ENCODE measurements at regions not wholly inside any gene's neighbourhood (a gene's known extent, or its start where the extent isn't known, plus 50 kb on each side); places are given as distances from the start of the nearest gene placed in this dataset.

DNA sequence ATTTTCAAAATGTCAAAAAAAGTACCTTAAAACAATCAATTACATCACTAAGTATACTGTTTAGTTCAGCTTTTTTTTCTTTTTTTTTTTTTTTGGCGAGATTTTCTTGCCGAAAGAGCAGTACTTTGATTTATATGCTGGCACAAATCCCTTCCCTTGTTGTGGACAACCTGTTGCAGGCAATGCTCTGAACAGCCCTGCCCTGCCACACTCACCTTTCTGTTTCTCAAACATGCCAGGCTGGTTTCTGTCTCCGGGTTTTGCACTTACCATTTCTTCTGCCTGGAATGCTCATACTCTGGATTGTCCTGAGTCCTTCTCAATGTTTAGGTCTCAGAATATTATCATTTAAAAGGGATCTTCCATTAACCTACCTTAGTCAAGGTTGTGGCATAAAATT is 80.4 kb upstream of the JAZF1 start:
- H3K9ac ChIP-seq (ENCODE audit: control insufficient read depth, extremely low read depth, insufficient read depth, low read length), result no peak overlapping the region
- TF ChIP-seq EZH2 (IDR thresholded peaks at IDR 0.05; ENCODE audit: low read length), result no peak
- TF ChIP-seq, protein P1, sequence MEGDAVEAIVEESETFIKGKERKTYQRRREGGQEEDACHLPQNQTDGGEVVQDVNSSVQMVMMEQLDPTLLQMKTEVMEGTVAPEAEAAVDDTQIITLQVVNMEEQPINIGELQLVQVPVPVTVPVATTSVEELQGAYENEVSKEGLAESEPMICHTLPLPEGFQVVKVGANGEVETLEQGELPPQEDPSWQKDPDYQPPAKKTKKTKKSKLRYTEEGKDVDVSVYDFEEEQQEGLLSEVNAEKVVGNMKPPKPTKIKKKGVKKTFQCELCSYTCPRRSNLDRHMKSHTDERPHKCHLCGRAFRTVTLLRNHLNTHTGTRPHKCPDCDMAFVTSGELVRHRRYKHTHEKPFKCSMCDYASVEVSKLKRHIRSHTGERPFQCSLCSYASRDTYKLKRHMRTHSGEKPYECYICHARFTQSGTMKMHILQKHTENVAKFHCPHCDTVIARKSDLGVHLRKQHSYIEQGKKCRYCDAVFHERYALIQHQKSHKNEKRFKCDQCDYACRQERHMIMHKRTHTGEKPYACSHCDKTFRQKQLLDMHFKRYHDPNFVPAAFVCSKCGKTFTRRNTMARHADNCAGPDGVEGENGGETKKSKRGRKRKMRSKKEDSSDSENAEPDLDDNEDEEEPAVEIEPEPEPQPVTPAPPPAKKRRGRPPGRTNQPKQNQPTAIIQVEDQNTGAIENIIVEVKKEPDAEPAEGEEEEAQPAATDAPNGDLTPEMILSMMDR (optimal IDR thresholded peaks at IDR 0.05 in 1 of 3, IDR thresholded peaks at IDR 0.05 in 1 of 3, conservative IDR thresholded peaks at IDR 0.05 in 1 of 3; ENCODE audit: extremely low read depth in 1 of 3, insufficient read depth in 2 of 3, low read length in 3 of 3), result no peak
- dilution Hi-C loops (cut with MboI; ENCODE audit: extremely low pct_ligation_motif_present, low sequenced_read_pairs), result no loop called here
- no peaks in the 10 kb centered on the region for H3K9me1 ChIP-seq (ENCODE audit: control insufficient read depth, extremely low read depth, insufficient read depth, low read length)
- FAIRE-seq (no peak), DNase-seq (ENCODE audit: low read depth, low spot score) (no peak)
- no peak overlapping the region for H2AFZ ChIP-seq (ENCODE audit: control insufficient read depth, low read length)
- no peak overlapping the region for H3K27ac ChIP-seq (ENCODE audit: control insufficient read depth, insufficient read depth, low read length)
- H3K9me3 ChIP-seq (ENCODE audit: control insufficient read depth, low read depth, low read length), result no peaks in the 10 kb centered on the region
- no peaks in the 10 kb centered on the region for H3K79me2 ChIP-seq (ENCODE audit: control insufficient read depth, insufficient read depth, low read length)
- no peak overlapping the region for H3K4me3 ChIP-seq (ENCODE audit: control insufficient read depth in 2 of 3, extremely low read depth in 1 of 3, insufficient read depth in 2 of 3, low read depth in 1 of 3, low read length in 3 of 3)
- H3K4me2 ChIP-seq (ENCODE audit: control insufficient read depth, extremely low read depth, insufficient read depth, low read depth, low read length), result no peak overlapping the region
- H3K27me3 ChIP-seq (ENCODE audit: control insufficient read depth, extremely low read depth, insufficient read depth, low read length), result peaks cover 15% of the 10 kb centered on the region
- H3K4me1 ChIP-seq (ENCODE audit: control insufficient read depth, extremely low read depth, insufficient read depth, low read length), result no peaks in the 10 kb centered on the region
- no peaks in the 10 kb centered on the region for H3K36me3 ChIP-seq (ENCODE audit: control insufficient read depth in 2 of 2, extremely low read depth in 1 of 2, insufficient read depth in 2 of 2, low read length in 2 of 2)
- H4K20me1 ChIP-seq (ENCODE audit: control insufficient read depth, extremely low read depth, insufficient read depth, low read length), result no peaks in the 10 kb centered on the region

DNA sequence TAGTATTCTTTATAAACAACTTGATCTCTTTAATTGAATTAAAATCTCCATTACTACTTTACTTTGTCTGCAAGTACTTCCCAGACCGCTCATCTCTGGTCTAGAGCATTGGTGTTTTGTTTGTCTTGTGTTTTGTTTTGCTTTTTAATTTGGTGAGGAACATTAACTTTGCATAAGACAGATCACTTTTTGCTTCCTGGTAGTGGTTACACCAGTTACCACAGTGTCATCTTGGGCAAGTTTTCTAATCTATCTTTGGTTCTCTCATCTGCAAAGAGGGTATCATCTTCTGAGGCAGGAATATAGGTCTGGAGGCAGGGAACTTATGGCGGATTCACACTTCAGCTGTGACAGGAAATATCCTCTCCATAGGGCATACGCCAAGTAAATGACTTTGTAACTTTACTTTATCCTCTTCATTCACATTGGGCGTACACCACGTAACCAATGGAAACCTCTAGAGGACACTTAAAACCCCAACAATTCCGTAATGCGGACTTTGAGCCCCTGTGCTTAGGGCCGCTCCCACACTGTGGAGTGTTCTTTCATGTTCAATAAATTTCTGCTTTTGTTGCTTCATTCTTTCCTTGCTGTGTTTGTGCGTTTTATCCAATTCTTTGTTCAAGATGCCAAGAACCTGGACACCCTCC is 83.2 kb upstream of the JAZF1 start:
- H2AFZ ChIP-seq (ENCODE audit: control insufficient read depth, low read length), result no peak overlapping the region
- H4K20me1 ChIP-seq (ENCODE audit: control insufficient read depth, extremely low read depth, insufficient read depth, low read length), result no peaks in the 10 kb centered on the region
- dilution Hi-C loops (cut with MboI; ENCODE audit: extremely low pct_ligation_motif_present, low sequenced_read_pairs), result no loop called here
- no peak overlapping the region for H3K4me2 ChIP-seq (ENCODE audit: control insufficient read depth, extremely low read depth, insufficient read depth, low read depth, low read length)
- H3K79me2 ChIP-seq (ENCODE audit: control insufficient read depth, insufficient read depth, low read length), result no peaks in the 10 kb centered on the region
- no peak overlapping the region for H3K9ac ChIP-seq (ENCODE audit: control insufficient read depth, extremely low read depth, insufficient read depth, low read length)
- no peak overlapping the region for H3K27ac ChIP-seq (ENCODE audit: control insufficient read depth, insufficient read depth, low read length)
- FAIRE-seq (no peak), DNase-seq (ENCODE audit: low read depth, low spot score) (no peak)
- H3K9me1 ChIP-seq (ENCODE audit: control insufficient read depth, extremely low read depth, insufficient read depth, low read length), result no peaks in the 10 kb centered on the region
- no peaks in the 10 kb centered on the region for H3K36me3 ChIP-seq (ENCODE audit: control insufficient read depth in 2 of 2, extremely low read depth in 1 of 2, insufficient read depth in 2 of 2, low read length in 2 of 2)
- H3K9me3 ChIP-seq (ENCODE audit: control insufficient read depth, low read depth, low read length), result no peaks in the 10 kb centered on the region
- TF ChIP-seq, protein P1 (optimal IDR thresholded peaks at IDR 0.05 in 1 of 3, IDR thresholded peaks at IDR 0.05 in 1 of 3, conservative IDR thresholded peaks at IDR 0.05 in 1 of 3; ENCODE audit: extremely low read depth in 1 of 3, insufficient read depth in 2 of 3, low read length in 3 of 3), result no peak
- TF ChIP-seq EZH2 (IDR thresholded peaks at IDR 0.05; ENCODE audit: low read length), result no peak
- H3K27me3 ChIP-seq (ENCODE audit: control insufficient read depth, extremely low read depth, insufficient read depth, low read length), result peaks cover 15% of the 10 kb centered on the region
- H3K4me1 ChIP-seq (ENCODE audit: control insufficient read depth, extremely low read depth, insufficient read depth, low read length), result no peaks in the 10 kb centered on the region
- no peak overlapping the region for H3K4me3 ChIP-seq (ENCODE audit: control insufficient read depth in 2 of 3, extremely low read depth in 1 of 3, insufficient read depth in 2 of 3, low read depth in 1 of 3, low read length in 3 of 3)

Data from keratinocyte (primary cell).